H1 (cell line): ENCODE measurements at regions not wholly inside any gene's neighbourhood (a gene's known extent, or its start where the extent isn't known, plus 50 kb on each side); places are given as distances from the start of the nearest gene placed in this dataset.

ENCODE experiments used
- CTCF ChIA-PET: fragments of 300-600 bp; sonication (Branson Sonifier 250); formaldehyde crosslinking; loops from one replicate; lab custom pipeline; 2021; ENCODE audit not compliant: partially characterized antibody; lab: Charles Lee
- POLR2A ChIA-PET: fragments of 300-600 bp; sonication (Branson Sonifier 250); formaldehyde crosslinking; loops from one replicate; lab custom pipeline; 2021; ENCODE audit warnings: inconsistent platforms; ENCODE audit not compliant: partially characterized antibody; lab: Charles Lee
- DNase-seq, 2 experiments: peaks; one replicate each; pipeline versions ENCODE4 v3.0.0 to v3.0.0-alpha.2; 2010 to 2022; ENCODE audit warnings: low spot score in 2 of 2, low read depth in 1 of 2, mixed read lengths in 1 of 2
- FAIRE-seq: peaks from 2 replicates; lab custom pipeline; 2011; peaks lifted over from hg19 to GRCh38; lab: Jason Lieb, UNC
- H2AFZ ChIP-seq: 2 replicates; pipeline ENCODE4 v1.8.1; 2012; ENCODE audit warnings: low read length, inconsistent platforms
- H2AK5ac ChIP-seq: 2 replicates; pipeline ENCODE4 v1.6.1; 2013; ENCODE audit warnings: low read depth, low read length
- H2BK120ac ChIP-seq: replicated peaks from 2 replicates; pipeline ENCODE3; 2013; ENCODE audit warnings: low read depth, low read length, inconsistent platforms
- H2BK12ac ChIP-seq: 2 replicates; pipeline ENCODE4 v1.6.1; 2013; ENCODE audit warnings: low read depth, low read length
- H2BK15ac ChIP-seq: 2 replicates; pipeline ENCODE4 v1.6.1; 2013; ENCODE audit warnings: low read length
- H2BK20ac ChIP-seq: 2 replicates; pipeline ENCODE4 v1.6.1; 2013; ENCODE audit warnings: low read length
- H2BK5ac ChIP-seq: 2 replicates; pipeline ENCODE4 v1.6.1; 2013; ENCODE audit warnings: low read depth, low read length
- H3K14ac ChIP-seq: 2 replicates; pipeline ENCODE4 v1.6.1; 2013; ENCODE audit warnings: inconsistent platforms; ENCODE audit not compliant: insufficient read length
- H3K18ac ChIP-seq: 2 replicates; pipeline ENCODE4 v1.6.1; 2013; ENCODE audit warnings: low read length; ENCODE audit errors: extremely low read depth
- H3K23ac ChIP-seq: 2 replicates; pipeline ENCODE4 v1.6.1; 2013; ENCODE audit warnings: inconsistent platforms; ENCODE audit not compliant: insufficient read length
- H3K23me2 ChIP-seq: 2 replicates; pipeline ENCODE4 v1.6.1; 2013; ENCODE audit warnings: low read depth, low read length
- H3K27ac ChIP-seq: 2 replicates; pipeline ENCODE4 v1.6.1; 2011; ENCODE audit warnings: low read depth, low read length, inconsistent platforms
- H3K27me3 ChIP-seq, 4 experiments: replicated peaks in 1 of 4; 1 replicate in 1 of 4; 2 replicates in 3 of 4; pipeline versions ENCODE4 v1.6.1 to v1.8.1; 2011 to 2013; ENCODE audit warnings: low read length in 3 of 4, mild to moderate bottlenecking in 3 of 4, inconsistent platforms in 2 of 4, mixed read lengths in 2 of 4, moderate library complexity in 1 of 4; ENCODE audit not compliant: control insufficient read depth in 3 of 4, insufficient read depth in 3 of 4; ENCODE audit errors: extremely low read depth in 1 of 4
- H3K36me3 ChIP-seq, 4 experiments: 2 replicates each; pipeline versions ENCODE4 v1.6.1 to v1.8.1; 2011 to 2013; ENCODE audit warnings: mild to moderate bottlenecking in 4 of 4, low read length in 3 of 4, moderate library complexity in 2 of 4, control low read depth in 1 of 4, inconsistent platforms in 1 of 4; ENCODE audit not compliant: insufficient read depth in 4 of 4, control insufficient read depth in 2 of 4
- H3K4ac ChIP-seq: replicated peaks from 2 replicates; pipeline ENCODE3; 2013; ENCODE audit warnings: low read length, low read depth, mixed read lengths, inconsistent platforms; ENCODE audit not compliant: insufficient read length
- H3K4me1 ChIP-seq, 4 experiments: replicated peaks in 1 of 4; 1 replicate in 1 of 4; 2 replicates in 3 of 4; pipeline versions ENCODE4 v1.6.1 to v1.8.1; 2011 to 2013; ENCODE audit warnings: low read length in 3 of 4, inconsistent platforms in 2 of 4, mixed read lengths in 1 of 4; ENCODE audit not compliant: insufficient read depth in 4 of 4, control insufficient read depth in 3 of 4
- H3K4me2 ChIP-seq, 2 experiments: 2 replicates each; pipeline versions ENCODE4 v1.6.1 to v1.8.1; 2011 to 2013; ENCODE audit warnings: low read depth in 2 of 2, low read length in 2 of 2, control low read depth in 1 of 2, inconsistent platforms in 1 of 2, mild to moderate bottlenecking in 1 of 2; ENCODE audit not compliant: insufficient read depth in 1 of 2
- H3K4me3 ChIP-seq, 4 experiments: fragments of 200-600, 300-600 bp in 1 of 4; sonication (generic), shearing (Covaris generic), sonication (Bioruptor Twin) in 1 of 4; 2 replicates each; pipeline versions ENCODE4 v1.5.1 to v1.8.1; 2011 to 2016; ENCODE audit warnings: low read length in 4 of 4, low read depth in 3 of 4, control low read depth in 2 of 4, inconsistent platforms in 2 of 4, mild to moderate bottlenecking in 2 of 4, mixed read lengths in 1 of 4, moderate library complexity in 1 of 4; ENCODE audit not compliant: insufficient read depth in 2 of 4; ENCODE audit errors: extremely low read depth in 1 of 4
- H3K56ac ChIP-seq: replicated peaks from 2 replicates; pipeline ENCODE3; 2013; ENCODE audit warnings: low read depth, mild to moderate bottlenecking, mixed read lengths, low read length, inconsistent platforms; ENCODE audit not compliant: insufficient read length
- H3K79me1 ChIP-seq: 2 replicates; pipeline ENCODE4 v1.6.1; 2013; ENCODE audit warnings: low read depth, low read length, control low read depth
- H3K79me2 ChIP-seq, 2 experiments: 2 replicates each; pipeline versions ENCODE4 v1.6.1 to v1.8.1; 2012 to 2013; ENCODE audit warnings: low read length in 2 of 2, mild to moderate bottlenecking in 2 of 2, inconsistent platforms in 1 of 2; ENCODE audit not compliant: insufficient read depth in 2 of 2, control insufficient read depth in 1 of 2
- H3K9ac ChIP-seq, 4 experiments: replicated peaks in 1 of 4; 1 replicate in 1 of 4; 2 replicates in 3 of 4; pipeline versions ENCODE4 v1.6.1 to v1.8.1; 2011 to 2013; ENCODE audit warnings: low read depth in 3 of 4, low read length in 3 of 4, control low read depth in 2 of 4, mild to moderate bottlenecking in 2 of 4, moderate library complexity in 2 of 4, inconsistent platforms in 1 of 4; ENCODE audit errors: extremely low read depth in 1 of 4
- H3K9me3 ChIP-seq, 2 experiments: 2 replicates each; pipeline versions ENCODE4 v1.6.1 to v1.8.1; 2012 to 2013; ENCODE audit warnings: mild to moderate bottlenecking in 2 of 2, moderate library complexity in 2 of 2, control low read depth in 1 of 2, inconsistent platforms in 1 of 2, low read depth in 1 of 2, low read length in 1 of 2, mixed read lengths in 1 of 2; ENCODE audit not compliant: insufficient read depth in 2 of 2
- H4K20me1 ChIP-seq, 2 experiments: replicated peaks in 1 of 2; 2 replicates each; pipeline versions ENCODE3 to v1.8.1; 2011 to 2013; ENCODE audit warnings: inconsistent platforms in 2 of 2, low read length in 2 of 2, mild to moderate bottlenecking in 1 of 2; ENCODE audit not compliant: insufficient read depth in 2 of 2, control insufficient read depth in 1 of 2
- H4K5ac ChIP-seq: 2 replicates; pipeline ENCODE4 v1.6.1; 2013; ENCODE audit warnings: low read length, low read depth, mixed read lengths, inconsistent platforms; ENCODE audit not compliant: insufficient read length
- H4K8ac ChIP-seq: 2 replicates; pipeline ENCODE4 v1.8.0; 2013; ENCODE audit warnings: mild to moderate bottlenecking, moderate library complexity, low read length, inconsistent platforms; ENCODE audit not compliant: insufficient read depth; ENCODE audit errors: extremely low read depth
- H4K91ac ChIP-seq: replicated peaks from 2 replicates; pipeline ENCODE3; 2013; ENCODE audit warnings: low read length, mixed read lengths, inconsistent platforms; ENCODE audit not compliant: insufficient read length
- CHD7 ChIP-seq: fragments of 300-600 bp; sonication (generic); IDR thresholded peaks from 2 replicates; pipeline ENCODE4 v1.7.1; 2012; ENCODE audit warnings: low read length, moderate library complexity, mild to moderate bottlenecking, inconsistent platforms; ENCODE audit not compliant: insufficient replicate concordance
- CTBP2 ChIP-seq: IDR thresholded peaks from 2 replicates; pipeline ENCODE4 v1.7.0; 2011; ENCODE audit warnings: borderline replicate concordance, mild to moderate bottlenecking, moderate library complexity, mixed read lengths, low read length; ENCODE audit not compliant: insufficient read depth, insufficient read length

GRCh38 chr5:67699560-67699959 lies 503.0 kb upstream of the CD180 start:
- Histone ChIP-seq H3K23ac (no peak overlapping the region), H3K27ac (no peak overlapping the region), H3K4me1 (no peaks in the 10 kb centered on the region), H3K18ac (no peak overlapping the region), H3K79me1 (no peaks in the 10 kb centered on the region; the same call in 1 of the 2 replicates), H3K56ac (no peak overlapping the region), H4K8ac (no peak overlapping the region), H4K91ac (no peak overlapping the region), H4K5ac (no peak overlapping the region), H4K20me1 (no peaks in the 10 kb centered on the region), H2BK5ac (no peak overlapping the region), H3K4me3 (no peak overlapping the region), H2BK20ac (no peak overlapping the region), H2AK5ac (no peak overlapping the region), H2BK120ac (no peak overlapping the region), H3K4me2 (no peak overlapping the region), H3K79me2 (no peaks in the 10 kb centered on the region), H2BK15ac (no peak overlapping the region), H2BK12ac (no peak overlapping the region), H3K9me3 (peaks cover 15 to 16% of the 10 kb centered on the region in 2 experiments; a peak in 3 of 4 replicates), H2AFZ (no peak overlapping the region), H3K23me2 (no peaks in the 10 kb centered on the region), H3K4ac (no peak overlapping the region), H3K14ac (no peak overlapping the region), H3K27me3 (no peaks in the 10 kb centered on the region), H3K36me3 (no peaks in the 10 kb centered on the region), H3K9ac (no peak overlapping the region)
- DNase-seq: no peak
- ChIA-PET CTCF (no interaction called here), POLR2A (no interaction called here)
- no peak for FAIRE-seq
- TF ChIP-seq CHD7 (no peak), CTBP2 (no peak)
